ENCODE measurements at regions not wholly inside any gene's neighbourhood (a gene's known extent, or its start where the extent isn't known, plus 50 kb on each side); places are given as distances from the start of the nearest gene placed in this dataset.

GRCh38 chr20:50277064-50277415 is 86.4 kb downstream of the CEBPB start:
- DNase-seq (ENCODE audit: extremely low read depth, low read depth): no peak
- TF ChIP-seq CTCF (IDR thresholded peaks at IDR 0.05; ENCODE audit: low read depth, low read length): no peak

- DNase-seq (ENCODE audit: extremely low read depth, low read depth): no peak
- no peak for TF ChIP-seq CTCF (IDR thresholded peaks at IDR 0.05; ENCODE audit: low read depth, low read length)
Measured at GRCh38 chr20:50277460-50278376, 87.1 kb downstream of the CEBPB start.

DNA sequence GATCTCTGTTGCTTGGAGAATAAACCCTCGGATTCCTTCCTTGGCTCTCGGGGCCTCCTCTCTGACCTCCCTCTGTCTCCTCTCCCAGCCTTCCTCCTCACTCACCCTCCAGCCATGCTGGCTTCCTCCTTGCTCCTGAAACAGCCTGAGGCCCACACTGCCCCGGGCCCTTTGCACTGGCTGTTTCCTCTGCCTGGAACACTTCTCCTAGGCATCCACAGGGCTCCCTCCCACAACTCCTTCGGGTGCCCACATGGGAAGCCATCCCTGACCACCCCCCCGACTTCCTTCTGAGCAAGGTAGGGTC is 87.7 kb downstream of the CEBPB start:
- TF ChIP-seq CTCF (IDR thresholded peaks at IDR 0.05; ENCODE audit: low read depth, low read length): no peak
- no peak for DNase-seq (ENCODE audit: extremely low read depth, low read depth)

DNA sequence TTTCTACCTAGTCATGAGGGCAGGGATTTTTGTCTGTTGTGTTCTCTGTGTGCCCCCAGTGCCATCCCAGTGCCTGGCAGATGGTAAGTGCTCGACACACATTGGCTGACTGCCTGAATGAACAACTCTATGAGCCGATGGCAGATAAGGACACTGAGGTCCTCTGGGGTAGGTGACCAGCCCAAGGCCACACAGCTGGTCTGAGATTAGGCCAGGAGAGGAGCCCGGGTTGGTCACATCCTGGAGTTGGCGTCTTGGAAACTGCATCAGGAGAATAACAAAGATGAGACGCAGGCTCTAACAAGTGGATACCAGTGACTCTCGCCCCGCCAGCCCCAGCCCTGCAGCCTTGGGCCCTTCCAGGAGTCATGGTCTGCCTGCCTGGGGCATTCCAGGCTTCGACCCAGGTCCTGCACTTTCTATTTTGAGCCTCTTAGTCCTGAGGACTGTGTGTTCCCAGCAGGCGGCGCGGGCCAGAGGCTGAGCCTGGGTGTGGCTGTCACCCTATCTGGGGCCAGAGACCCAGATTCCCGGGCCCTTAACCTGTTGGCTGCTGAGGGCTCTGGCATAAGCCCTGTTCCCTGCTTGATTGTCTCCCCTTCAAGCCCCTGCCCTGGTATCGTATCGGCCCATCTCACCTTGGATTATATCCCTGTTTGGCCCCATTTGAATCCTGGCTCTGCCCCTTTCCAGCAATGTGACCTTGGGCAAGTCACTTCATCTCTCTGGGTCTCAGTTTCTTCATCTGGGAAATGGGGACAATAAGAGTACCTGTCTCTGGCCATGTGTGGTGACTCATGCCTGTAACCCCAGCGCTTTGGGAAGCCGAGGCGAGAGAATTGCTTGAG is 88.3 kb downstream of the CEBPB start:
- DNase-seq (ENCODE audit: extremely low read depth, low read depth): no peak
- peak; percentile 36 for TF ChIP-seq CTCF (IDR thresholded peaks at IDR 0.05; ENCODE audit: low read depth, low read length)

GRCh38 chr20:50279988-50280850 is 89.6 kb downstream of the CEBPB start:
- DNase-seq (ENCODE audit: extremely low read depth, low read depth): no peak
- TF ChIP-seq CTCF (IDR thresholded peaks at IDR 0.05; ENCODE audit: low read depth, low read length): no peak

DNA sequence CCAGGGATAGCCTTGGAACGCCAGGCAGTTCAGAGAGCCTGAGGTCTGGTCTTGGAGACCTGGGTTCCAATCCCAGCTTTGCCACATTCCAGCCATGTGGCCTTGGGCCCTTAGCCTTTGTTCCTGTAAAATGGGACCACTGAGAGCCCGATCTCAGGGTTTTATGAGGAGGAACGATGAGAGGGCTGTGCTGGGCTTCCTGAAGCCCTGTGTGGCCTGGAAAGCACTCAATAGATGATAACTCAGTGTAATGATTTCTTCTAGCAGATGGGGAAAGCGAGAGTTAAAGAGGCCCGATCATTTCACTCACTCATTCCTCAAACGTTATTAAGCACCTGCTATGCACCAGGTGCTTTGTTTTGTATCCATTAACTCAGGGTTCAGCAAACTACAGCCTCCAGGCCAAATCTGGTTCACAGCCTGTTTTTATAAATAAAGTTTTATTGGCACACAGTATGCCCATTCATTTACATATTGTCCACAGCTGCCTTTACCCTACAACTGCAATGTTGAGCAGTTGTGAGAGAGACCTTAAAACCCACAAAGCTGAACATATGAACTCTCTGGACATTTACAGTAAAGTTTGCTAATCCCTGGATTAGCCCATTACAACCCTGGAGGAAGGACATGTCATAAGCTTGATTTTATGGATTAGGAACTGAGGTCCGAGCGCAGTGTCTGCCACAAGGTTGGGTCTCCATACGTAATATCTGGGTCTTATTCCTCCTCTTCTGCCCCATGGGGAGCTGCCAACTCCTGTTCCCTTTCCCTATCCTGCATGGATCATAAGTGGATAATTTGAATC is 90.4 kb downstream of the CEBPB start:
- TF ChIP-seq CTCF (IDR thresholded peaks at IDR 0.05; ENCODE audit: low read depth, low read length): no peak
- DNase-seq (ENCODE audit: extremely low read depth, low read depth): no peak
